ENCODE measurements at regions not wholly inside any gene's neighbourhood (a gene's known extent, or its start where the extent isn't known, plus 50 kb on each side); places are given as distances from the start of the nearest gene placed in this dataset.

GRCh38 chr16:50960517-50961202 lies 190.4 kb downstream of the SALL1 start:
- no peak for DNase-seq (ENCODE audit: low read depth)

- no peak for DNase-seq (ENCODE audit: low read depth)
These were observed 194.0 kb downstream of the SALL1 start for GRCh38 chr16:50957056-50957455.

- no peak for DNase-seq (ENCODE audit: low read depth)
These were observed 194.4 kb downstream of the SALL1 start for GRCh38 chr16:50956637-50957036.

GRCh38 chr16:50955311-50955710 lies 195.8 kb downstream of the SALL1 start:
- no peak for DNase-seq (ENCODE audit: low read depth)

GRCh38 chr16:50954469-50954868 lies 196.6 kb downstream of the SALL1 start:
- DNase-seq (ENCODE audit: low read depth), result no peak

GRCh38 chr16:50953290-50953689 lies 197.8 kb downstream of the SALL1 start:
- DNase-seq (ENCODE audit: low read depth), result no peak

GRCh38 chr16:50950955-50951354 lies 200.1 kb downstream of the SALL1 start:
- no peak for DNase-seq (ENCODE audit: low read depth)

GRCh38 chr16:50948268-50948930 lies 202.7 kb downstream of the SALL1 start:
- DNase-seq (ENCODE audit: low read depth), result no peak

GRCh38 chr16:50947826-50948225 lies 203.2 kb downstream of the SALL1 start:
- no peak for DNase-seq (ENCODE audit: low read depth)

- DNase-seq (ENCODE audit: low read depth), result no peak
These were observed 204.5 kb downstream of the SALL1 start for GRCh38 chr16:50946606-50947005.

- no peak for DNase-seq (ENCODE audit: low read depth)
These were observed 204.2 kb downstream of the CYLD start for GRCh38 chr16:50946098-50946497.

GRCh38 chr16:50945171-50945570 lies 203.3 kb downstream of the CYLD start:
- DNase-seq (ENCODE audit: low read depth), result no peak

- DNase-seq (ENCODE audit: low read depth), result no peak
These were observed 202.6 kb downstream of the CYLD start for GRCh38 chr16:50944436-50944835.

GRCh38 chr16:50944033-50944432 lies 202.1 kb downstream of the CYLD start:
- no peak for DNase-seq (ENCODE audit: low read depth)

GRCh38 chr16:50942143-50942542 lies 200.3 kb downstream of the CYLD start:
- DNase-seq (ENCODE audit: low read depth), result no peak

GRCh38 chr16:50941681-50942080 lies 199.8 kb downstream of the CYLD start:
- DNase-seq (ENCODE audit: low read depth), result no peak

- DNase-seq (ENCODE audit: low read depth), result no peak
These were observed 198.5 kb downstream of the CYLD start for GRCh38 chr16:50940275-50940854.

GRCh38 chr16:50939356-50939755 lies 197.5 kb downstream of the CYLD start:
- DNase-seq (ENCODE audit: low read depth), result no peak

- no peak for DNase-seq (ENCODE audit: low read depth)
These were observed 197.0 kb downstream of the CYLD start for GRCh38 chr16:50938932-50939331.

- no peak for DNase-seq (ENCODE audit: low read depth)
These were observed 191.4 kb downstream of the CYLD start for GRCh38 chr16:50933262-50933661.

- DNase-seq (ENCODE audit: low read depth), result no peak
These were observed 190.6 kb downstream of the CYLD start for GRCh38 chr16:50932348-50932935.

GRCh38 chr16:50928065-50928464 lies 186.2 kb downstream of the CYLD start:
- no peak for DNase-seq (ENCODE audit: low read depth)

All from myocyte (in vitro differentiated cells).